Kidney epithelial cell (primary cell): ENCODE measurements at regions not wholly inside any gene's neighbourhood (a gene's known extent, or its start where the extent isn't known, plus 50 kb on each side); places are given as distances from the start of the nearest gene placed in this dataset.

Experiments
- DNase-seq: peaks from one replicate; pipeline ENCODE4 v3.0.0-alpha.2; 2010; ENCODE audit warnings: low read depth
- H3K27me3 ChIP-seq: 2 replicates; pipeline ENCODE4 v1.6.0; 2011; ENCODE audit warnings: low read length; ENCODE audit not compliant: control insufficient read depth, insufficient read depth
- H3K36me3 ChIP-seq: 2 replicates; pipeline ENCODE4 v1.5.1; 2011; ENCODE audit warnings: low read length; ENCODE audit not compliant: control insufficient read depth, insufficient read depth
- H3K4me3 ChIP-seq: 2 replicates; pipeline ENCODE4 v1.5.1; 2011; ENCODE audit warnings: low read depth, mild to moderate bottlenecking, control low read depth, low read length
- CTCF ChIP-seq: IDR thresholded peaks from 2 replicates; pipeline ENCODE4 v1.5.1; 2011; ENCODE audit warnings: mild to moderate bottlenecking, moderate library complexity, low read length, control low read depth, inconsistent platforms; ENCODE audit not compliant: insufficient read depth, poor library complexity, severe bottlenecking

- Histone ChIP-seq H3K36me3 (no peaks in the 10 kb centered on the region), H3K4me3 (no peak overlapping the region), H3K27me3 (no peaks in the 10 kb centered on the region)
- no peak for DNase-seq
- no peak for TF ChIP-seq CTCF
Measured at GRCh38 chr4:141932490-141932889, 296.1 kb downstream of the IL15 start.

- Histone ChIP-seq H3K27me3 (no peaks in the 10 kb centered on the region), H3K4me3 (no peak overlapping the region), H3K36me3 (no peaks in the 10 kb centered on the region)
- TF ChIP-seq CTCF, result no peak
- no peak for DNase-seq
Measured at GRCh38 chr4:141933978-141934377, 297.6 kb downstream of the IL15 start.

- no peak for TF ChIP-seq CTCF
- Histone ChIP-seq H3K27me3 (no peaks in the 10 kb centered on the region), H3K4me3 (no peak overlapping the region), H3K36me3 (no peaks in the 10 kb centered on the region)
- DNase-seq, result no peak
Measured at GRCh38 chr4:141955696-141956095, 319.3 kb downstream of the IL15 start.

- DNase-seq, result no peak
- no peak for TF ChIP-seq CTCF
- Histone ChIP-seq H3K4me3 (no peak overlapping the region), H3K36me3 (no peaks in the 10 kb centered on the region), H3K27me3 (no peaks in the 10 kb centered on the region)
Measured at GRCh38 chr4:141957416-141957815, 321.0 kb downstream of the IL15 start.

GRCh38 chr4:141962486-141962885 is 326.1 kb downstream of the IL15 start:
- no peak overlapping the region for H3K4me3 ChIP-seq
- DNase-seq, result no peak
- no peak for TF ChIP-seq CTCF
- no peaks in the 10 kb centered on the region for H3K36me3 ChIP-seq
- H3K27me3 ChIP-seq, result no peaks in the 10 kb centered on the region

- no peak for TF ChIP-seq CTCF
- H3K36me3 ChIP-seq, result no peaks in the 10 kb centered on the region
- no peak overlapping the region for H3K4me3 ChIP-seq
- H3K27me3 ChIP-seq, result no peaks in the 10 kb centered on the region
- DNase-seq, result no peak
Measured at GRCh38 chr4:141971869-141972268, 335.5 kb downstream of the IL15 start.
